ENCODE measurements at regions not wholly inside any gene's neighbourhood (a gene's known extent, or its start where the extent isn't known, plus 50 kb on each side); places are given as distances from the start of the nearest gene placed in this dataset.

GRCh38 chr2:2832657-2833056, 501.6 kb upstream of the MYT1L start:
- no peak for TF ChIP-seq CTCF (IDR thresholded peaks at IDR 0.05; ENCODE audit: poor library complexity)
- TF ChIP-seq EZH2 (IDR thresholded peaks at IDR 0.05; ENCODE audit: borderline replicate concordance): no peak
